NCI-H1092 (cell line): ENCODE measurements at regions not wholly inside any gene's neighbourhood (a gene's known extent, or its start where the extent isn't known, plus 50 kb on each side); places are given as distances from the start of the nearest gene placed in this dataset.
"Not testable (repeated sequence)": the region's sequence is repeated elsewhere in the genome, so short reads cannot be mapped to it uniquely, and the experiment has no call there.

Experiments
- DNase-seq: peaks from one replicate; lab custom pipeline; 2025; lab: John Stamatoyannopoulos, UW

DNA sequence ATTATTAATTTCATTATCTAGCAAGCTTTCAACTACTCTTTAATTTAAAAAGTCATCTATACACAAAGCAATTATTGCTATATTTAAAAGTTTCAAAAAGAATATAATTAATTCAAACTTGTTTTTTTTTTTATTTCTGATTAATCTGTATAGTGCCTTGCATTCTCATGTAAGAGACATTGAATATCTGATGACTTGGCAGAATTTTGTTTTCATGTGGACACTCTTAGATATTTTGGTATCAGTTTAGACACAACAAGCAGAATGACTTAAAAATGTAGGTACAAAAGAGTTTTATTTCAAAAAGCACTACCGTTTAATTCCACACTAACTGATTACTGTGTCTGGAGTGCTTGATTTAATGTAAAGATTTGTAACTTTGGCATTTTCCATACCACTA lies 1129.6 kb downstream of the PDHA2 start:
- DNase-seq = no peak

DNA sequence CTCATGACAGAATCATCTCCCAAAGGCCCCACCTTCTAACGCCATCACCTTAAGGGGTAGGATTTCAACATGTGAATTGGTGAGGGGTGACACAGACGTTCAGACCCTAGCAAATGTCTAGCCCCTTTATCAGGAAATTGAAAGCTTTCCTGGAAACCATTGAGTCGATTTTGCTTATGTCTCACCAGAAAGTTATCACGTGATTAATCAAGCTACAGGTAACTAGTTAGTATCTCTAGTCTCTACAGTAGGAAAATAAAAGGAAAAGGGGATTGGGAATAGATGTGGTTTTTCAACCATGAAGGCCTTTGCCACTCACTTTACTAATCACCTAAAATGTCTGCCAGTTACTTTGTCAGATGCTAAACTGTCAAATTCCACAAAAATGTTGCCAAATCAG lies 1133.0 kb downstream of the PDHA2 start:
- DNase-seq = no peak

DNA sequence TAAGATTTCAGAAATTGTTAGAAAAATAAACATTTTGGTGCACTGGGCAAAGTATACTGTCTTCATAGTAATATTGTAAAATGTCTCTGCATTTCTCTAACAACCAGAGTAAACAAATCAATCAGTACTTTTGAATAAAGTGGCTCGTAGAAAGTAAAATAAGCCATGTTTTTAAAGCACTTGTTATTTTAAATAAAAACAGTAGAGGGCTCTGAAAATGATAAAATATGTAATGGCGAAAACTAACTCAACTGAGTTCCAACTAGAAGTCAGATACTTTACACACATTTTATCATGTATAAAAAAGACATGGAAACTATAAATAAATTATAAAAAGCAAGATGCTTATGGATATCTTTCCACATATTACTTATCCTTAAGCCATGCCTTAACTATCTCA lies 1134.4 kb downstream of the PDHA2 start:
- no peak for DNase-seq

DNA sequence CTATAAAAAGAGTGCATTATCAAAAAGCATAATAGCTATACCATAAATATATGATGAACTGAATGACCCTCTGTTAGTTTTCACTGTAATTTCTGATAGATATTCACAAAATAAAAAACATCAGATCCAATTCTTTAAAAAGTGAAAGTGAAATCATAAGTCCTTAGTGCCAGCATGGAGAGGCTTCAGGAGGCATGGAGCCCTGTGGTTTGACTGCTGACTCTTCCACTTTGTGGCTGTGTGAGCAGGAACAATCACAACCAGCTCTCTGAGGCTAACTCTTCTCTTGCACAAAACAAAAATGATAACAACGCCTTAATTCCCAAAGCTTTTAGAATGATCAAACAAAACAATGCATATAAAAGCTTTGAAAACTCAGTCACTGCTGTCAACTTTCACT lies 1143.9 kb downstream of the PDHA2 start:
- no peak for DNase-seq

DNA sequence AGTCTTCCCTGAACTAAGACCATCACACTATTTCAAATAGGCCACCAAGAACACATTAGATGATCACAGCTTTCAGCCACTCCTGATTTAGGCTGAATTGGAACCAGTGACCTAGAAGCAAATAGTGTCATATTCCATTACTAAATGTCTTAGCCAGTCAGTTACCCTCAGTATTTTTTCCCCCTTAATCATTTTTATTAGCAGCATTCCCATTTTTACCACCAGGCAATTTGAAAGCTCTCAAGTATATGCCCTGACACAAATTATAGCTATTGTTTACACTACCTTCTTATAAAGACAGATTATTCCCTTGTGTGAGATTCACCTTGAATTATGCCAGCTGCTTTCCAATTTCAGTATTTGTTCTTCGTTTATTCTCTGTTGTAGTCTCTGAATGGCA lies 1146.9 kb downstream of the PDHA2 start:
- no peak for DNase-seq

DNA sequence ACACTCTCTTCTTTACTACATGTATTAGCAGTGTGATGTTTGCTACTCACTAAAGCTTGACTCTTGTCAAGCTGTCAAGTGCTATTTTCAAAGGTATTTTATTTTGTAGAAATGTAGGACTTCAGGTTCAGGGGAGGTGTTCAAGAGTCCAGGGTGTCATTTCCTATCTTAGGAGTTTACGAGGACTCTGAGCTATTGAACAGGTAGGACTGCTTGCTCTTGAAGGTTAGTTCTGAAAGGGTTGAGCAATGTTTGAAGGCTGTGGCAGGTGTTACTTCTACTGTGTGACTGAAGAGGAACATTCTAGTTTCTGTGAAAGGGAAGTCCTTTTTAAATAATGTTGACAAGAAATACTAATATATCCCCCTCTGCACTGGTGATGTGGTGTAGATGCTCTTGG lies 1151.2 kb downstream of the PDHA2 start:
- no peak for DNase-seq

DNA sequence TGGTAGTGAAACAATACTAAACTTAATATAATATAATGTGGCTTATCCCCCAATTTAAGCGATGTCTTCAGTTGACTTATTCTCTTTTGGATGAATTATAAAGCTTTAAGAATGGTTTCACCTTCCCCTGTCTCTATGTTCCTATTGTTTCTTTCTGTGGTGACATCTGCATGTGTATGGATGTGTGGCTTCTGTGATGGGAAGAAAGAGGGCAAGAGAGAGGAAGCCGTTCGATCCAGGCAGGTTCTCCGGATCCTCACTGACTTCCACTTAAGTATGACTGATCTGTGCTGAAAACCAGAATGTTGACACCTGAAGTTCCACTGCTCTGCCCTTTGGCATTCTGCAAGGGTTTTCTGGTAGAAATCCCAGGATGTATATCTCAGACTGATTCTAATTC lies 1150.8 kb downstream of the STPG2 start:
- DNase-seq = no peak

DNA sequence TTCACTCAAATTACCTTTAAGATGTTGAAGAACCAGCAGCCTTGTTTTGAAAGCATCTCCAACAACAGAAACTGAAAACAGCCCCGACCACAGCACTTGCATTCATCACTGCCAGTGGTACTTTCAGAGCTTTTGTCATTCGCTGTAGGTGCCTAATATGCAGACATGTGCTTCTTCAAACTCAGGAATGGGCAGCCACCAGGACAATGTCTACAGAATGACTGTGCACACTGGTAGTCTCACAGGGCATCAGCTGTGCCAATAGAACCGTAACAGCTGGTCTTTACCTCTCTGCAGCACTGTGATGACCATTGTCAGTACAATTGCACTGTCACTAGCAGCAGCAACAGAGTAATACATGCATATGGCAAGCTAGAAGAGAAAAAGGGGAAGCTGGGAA lies 1149.7 kb downstream of the STPG2 start:
- DNase-seq = no peak

DNA sequence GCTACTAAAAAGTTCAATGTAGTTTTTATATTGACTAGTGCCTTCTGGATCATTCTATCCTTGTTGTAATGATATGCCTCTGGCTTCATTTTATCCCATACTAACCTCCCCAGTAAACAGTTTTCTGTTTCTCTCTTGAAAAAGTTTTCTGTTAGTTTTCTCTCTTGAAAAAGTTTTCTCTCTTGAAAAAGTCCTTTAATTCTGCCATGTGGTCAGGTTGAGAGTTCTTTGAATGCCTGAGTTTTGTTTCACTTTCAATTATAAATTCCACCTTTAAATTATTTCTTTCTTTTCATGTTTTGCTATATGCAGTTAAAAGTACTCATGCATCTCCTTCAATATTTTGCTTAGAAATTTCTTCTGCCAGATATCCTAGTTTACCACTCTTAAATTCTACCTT lies 1139.6 kb downstream of the STPG2 start:
- no peak for DNase-seq

DNA sequence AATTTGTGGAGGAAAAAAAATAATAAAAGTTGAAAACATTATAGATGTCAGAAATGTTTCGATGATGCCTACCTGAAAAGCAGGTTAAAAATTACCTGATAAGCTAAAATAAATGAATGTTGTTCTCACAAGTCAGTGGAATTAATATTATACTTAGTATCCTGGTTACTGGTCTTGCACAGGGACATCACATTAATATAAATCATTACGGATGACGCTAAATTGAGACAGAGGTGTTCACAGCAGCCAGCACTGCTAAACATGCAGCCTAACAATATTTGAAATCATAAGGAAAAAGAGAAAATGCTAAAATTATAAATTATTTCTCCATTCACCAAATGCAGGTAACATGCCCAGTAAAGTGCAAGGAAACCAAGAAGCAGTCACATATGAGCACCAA lies 1130.0 kb downstream of the STPG2 start:
- no peak for DNase-seq

DNA sequence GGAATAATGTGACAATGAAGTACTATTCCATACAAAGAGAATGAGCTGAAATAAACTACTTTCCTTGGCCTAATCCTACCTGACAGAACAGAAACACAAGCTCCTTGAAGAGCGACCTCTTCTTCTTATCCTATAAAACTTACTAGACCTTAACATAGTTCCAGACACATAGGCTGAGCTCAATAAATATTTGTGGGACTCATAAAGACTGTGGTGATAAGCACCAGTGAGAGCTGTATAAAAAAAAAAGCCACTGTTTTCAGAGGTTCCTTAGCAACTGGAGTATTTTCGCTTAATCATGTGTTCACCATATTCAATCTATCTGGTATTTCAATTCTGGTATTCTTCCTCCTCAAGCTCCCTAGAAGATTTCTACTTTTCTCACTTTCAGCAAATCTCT lies 1129.6 kb downstream of the STPG2 start:
- DNase-seq = no peak

DNA sequence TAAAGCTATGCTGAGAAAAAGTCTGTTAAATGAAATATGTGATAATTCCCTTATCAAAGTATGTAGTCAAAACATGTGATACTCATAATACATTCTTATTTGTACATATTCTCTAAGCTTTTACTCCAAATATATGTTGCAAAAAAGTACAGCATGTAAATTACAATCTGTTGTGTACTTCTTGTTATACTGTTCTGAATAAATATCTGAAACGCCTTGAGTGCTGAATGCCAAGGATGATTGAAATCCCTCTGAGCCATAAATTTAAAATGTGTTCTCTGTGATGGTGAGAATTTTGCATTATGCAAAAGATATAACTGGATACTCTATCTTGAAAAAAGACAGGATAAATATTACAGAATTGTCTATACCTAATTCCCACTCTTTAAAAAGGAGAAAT lies 1128.0 kb downstream of the STPG2 start:
- no peak for DNase-seq

DNA sequence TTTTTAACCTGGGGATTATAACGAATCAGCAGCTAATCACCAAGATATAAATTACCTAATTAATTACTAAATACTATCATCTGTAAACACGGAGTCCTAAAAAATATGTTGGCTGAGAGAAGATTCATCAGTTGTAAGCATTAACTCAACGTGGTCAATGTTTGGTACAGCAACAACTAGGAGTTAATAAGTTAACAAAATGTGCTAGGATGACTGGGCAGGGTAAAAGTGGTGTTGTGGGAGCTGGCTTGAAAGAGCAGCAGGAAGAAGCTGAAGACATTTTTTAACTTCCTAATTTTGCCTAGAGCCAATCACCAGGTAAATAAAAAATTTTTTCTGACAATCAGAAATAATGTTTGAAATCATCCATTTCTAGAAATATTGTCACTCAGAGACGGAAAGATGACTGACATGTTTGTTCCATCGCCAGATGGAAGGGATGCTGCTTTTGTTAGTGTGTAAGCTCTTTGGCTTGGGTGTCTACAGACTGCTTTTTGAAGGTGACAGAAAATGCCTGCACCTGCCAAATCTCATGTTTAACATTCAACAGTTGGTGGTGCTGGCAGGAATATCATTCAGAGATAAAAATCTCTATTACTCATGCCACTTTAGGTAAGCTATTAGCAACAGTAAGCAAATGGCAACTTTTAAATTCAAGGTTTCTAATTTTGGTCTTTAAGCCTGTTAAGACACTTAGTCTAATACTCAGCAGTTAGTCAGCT lies 1126.9 kb downstream of the STPG2 start:
- DNase-seq = peak; percentile 23

DNA sequence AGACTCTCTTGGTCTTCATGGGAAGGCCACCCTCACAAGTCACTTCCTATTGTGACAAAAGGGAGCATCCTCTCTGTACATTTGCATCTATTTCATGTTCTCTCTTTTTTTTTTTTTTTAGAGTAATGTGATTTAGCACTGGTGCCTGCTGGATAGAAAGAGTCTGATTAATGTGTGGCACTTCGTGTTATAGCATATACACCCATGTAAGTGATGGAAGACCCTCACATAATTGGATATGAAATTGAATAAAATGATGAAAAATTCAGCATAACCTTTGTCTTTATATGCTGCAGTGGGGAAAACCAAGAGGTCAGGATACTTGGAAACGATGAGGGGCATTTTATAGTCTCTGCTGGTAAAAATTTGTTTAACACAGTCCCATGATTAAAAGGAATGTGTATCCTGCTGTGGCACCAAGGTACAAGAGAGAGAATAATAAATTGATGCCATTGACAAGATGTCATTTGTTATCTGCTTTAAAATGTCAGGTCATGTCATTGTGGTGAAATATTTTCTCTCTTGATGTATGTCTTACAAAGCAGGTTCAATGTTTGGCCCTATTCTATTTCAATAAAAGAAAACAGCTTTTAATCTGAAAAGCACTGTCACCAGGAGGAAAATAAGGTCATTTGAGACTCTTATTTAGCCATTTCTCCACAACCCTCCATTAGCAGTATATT lies 1115.4 kb downstream of the STPG2 start:
- DNase-seq = no peak

DNA sequence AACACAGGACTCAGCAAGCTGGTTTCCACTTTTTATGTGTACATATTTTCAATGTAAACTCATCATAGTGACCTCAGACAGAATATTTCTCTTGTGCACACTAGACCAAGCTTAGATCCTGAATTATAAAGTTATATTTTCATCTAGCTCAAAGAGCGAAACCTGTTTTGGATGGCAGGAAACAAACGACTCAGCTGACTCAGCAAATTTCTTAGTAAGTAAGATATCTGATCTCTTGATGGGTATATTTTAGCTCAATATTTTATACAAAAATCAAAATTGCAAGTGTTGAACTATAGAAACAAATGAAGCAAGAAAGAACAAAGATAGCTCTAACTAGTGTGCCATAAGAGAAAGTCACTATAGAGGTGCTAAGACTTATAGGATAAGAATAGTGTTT lies 1114.5 kb downstream of the STPG2 start:
- DNase-seq = no peak

DNA sequence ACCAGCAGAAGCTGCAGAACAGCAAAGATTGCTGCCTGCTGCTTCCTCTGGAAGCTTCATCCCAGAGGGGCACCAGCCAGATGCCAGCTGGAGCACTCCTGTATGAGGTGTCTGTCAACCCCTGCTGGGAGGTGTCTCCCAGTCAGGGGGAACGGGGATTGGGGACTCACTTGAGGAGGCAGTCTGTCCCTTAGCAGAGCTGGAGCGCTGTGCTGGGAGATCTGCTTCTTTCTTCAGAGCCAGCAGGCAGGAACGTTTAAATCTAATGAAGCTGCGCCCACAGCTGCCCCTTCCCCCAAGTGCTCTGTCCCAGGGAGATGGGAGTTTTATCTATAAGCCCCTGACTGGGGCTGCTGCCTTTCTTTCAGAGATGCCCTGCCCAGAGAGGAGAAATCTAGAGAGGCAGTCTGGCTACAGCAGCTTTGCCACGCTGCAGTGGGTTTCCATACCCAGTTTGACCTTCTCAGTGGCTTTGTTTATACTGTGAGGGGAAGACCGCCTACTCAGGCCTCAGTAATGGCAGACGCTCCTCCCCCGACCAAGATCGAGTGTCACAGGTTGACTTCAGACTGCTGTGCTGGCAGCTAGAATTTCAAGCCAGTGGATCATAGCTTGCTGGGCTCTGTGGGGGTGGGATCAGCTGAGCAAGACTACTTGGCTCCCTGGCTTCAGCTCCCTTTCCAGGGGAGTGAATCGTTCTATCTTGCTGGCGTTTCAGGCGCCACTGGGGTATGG lies 1105.7 kb downstream of the STPG2 start:
- peak; percentile 2 for DNase-seq

DNA sequence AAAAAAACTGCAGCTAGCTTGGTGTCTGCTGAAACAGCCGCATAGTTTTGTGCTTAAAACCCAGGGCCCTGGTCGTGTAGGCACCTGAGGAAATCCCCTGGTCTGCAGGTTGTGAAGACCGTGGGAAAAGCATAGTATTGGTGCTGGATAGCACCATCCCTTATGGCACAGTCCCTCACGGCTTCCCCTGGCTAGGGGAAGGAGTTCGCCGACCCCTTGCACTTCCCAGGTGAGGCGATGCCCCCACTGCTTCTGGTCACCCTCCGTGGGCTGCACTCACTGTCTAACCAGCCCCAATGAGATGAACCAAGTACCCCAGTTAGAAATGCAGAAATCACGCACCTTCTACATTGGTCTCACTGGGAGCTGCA lies 1105.1 kb downstream of the STPG2 start:
- DNase-seq = no peak

DNA sequence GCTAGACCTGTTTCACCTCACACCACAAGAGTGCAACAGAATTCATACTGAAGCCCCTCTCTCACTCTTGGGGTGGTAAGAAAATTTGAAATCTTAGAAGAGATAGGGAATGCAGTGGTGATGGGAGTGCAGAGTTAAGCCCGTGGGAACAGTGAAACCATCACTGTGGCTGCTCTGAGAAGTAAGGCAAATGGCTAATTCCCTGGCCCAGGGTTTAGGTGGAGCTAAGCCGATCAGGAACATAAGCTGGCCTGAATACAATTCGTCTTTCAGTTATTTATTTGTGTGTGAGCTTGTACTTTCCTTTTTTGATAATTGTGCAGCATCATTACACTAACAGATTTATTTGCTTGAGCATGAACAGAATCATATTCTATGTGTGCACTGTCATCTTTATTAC lies 1070.6 kb downstream of the STPG2 start:
- no peak for DNase-seq

DNA sequence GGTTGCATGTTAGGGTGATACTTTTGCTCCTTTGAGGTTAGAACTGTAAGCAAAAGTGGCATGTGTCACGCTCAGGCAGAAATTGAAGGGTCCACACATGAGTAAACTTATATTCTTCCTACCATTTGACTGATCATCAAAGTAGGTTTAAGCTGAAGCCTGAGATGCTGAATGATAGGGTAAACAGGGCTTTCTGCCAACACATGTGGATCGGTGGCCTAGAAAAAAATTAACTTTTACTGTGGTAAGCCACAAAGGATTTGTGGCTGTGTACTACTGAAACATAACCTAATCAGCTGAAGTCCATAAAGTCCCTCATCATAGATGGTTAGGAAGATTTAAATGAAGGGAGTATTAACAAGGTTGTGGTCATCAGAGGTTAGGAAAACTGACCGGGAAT lies 1070.1 kb downstream of the STPG2 start:
- no peak for DNase-seq

DNA sequence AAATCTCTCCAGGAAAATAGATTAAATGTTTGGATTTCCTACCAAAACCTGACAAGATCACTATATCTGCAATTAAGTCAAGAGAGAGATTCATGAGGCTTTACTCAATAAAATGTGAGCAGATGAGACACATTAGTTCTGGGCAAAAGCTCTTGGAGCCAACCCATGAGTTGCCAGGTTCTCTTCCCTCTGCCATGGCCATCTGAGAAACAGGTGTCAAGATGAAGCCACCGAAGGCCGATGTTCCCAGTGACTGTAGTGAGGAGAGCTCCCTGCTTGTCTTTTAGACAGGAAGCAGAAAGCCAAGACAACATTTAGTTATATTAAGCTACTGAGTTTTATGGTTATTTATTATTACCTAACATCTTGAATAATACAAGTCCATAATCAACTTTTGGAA lies 1068.7 kb downstream of the STPG2 start:
- no peak for DNase-seq

DNA sequence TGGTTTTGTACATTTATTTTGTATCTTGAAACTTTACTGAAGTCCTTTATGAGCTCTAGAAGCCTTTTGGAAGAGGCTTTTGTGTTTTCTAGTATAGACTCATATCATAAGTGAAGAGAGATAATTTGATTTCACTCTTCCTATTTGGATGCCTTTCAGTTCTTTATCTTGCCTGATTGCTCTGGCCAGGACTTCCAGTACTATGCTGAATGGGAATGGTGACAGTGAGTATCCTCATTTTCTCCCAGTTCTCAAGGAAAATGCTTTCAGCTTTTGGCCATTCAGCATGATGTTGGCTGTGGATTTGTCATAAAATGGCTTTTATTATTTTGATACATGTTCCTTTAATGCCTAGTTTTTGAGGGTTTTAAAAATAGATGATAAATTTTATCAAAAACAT lies 1061.3 kb downstream of the STPG2 start:
- DNase-seq = no peak

DNA sequence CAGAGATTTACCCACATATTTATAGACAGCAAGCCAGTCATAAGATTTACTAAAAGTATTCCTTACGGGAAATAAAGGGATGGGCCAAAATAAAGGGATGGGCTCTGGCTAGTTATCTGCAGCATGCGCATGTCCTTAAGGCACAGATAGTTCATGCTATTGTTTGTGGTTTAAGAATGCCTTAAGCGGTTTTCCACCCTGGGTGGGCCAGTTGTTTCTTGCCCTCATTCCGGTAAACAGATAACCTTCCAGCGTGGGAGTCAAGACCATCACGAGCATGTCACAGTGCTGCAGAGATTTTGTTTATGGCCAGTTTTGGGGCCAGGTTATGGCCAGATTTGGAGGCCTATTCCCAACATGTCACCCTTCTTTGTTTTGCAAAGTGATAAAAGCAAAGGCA lies 1046.2 kb downstream of the STPG2 start:
- not testable (repeated sequence) for DNase-seq

DNA sequence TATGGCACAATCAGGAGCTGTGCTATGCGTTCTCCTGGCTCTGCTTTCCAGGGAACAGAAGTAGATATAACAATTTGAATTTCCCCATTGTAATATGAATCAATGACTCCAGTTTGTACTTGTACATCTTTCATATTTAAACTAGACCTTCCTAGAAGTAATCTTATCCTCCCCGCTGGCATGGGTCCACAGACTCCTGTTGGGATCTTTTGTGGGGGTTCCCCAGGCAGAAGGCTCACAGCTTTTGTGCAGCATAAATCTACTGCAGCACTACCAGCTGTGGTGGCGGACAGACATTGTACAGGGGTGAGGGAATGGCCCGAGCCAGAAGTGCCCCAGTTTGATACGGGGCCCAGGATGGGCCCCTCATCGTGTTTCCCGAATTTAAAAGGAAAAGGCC lies 1042.1 kb downstream of the STPG2 start:
- not testable (repeated sequence) for DNase-seq
